ENCODE measurements at regions not wholly inside any gene's neighbourhood (a gene's known extent, or its start where the extent isn't known, plus 50 kb on each side); places are given as distances from the start of the nearest gene placed in this dataset.

- TF ChIP-seq Cebpa-rat (IDR thresholded peaks at IDR 0.05): no peak
- H3K9me3 ChIP-seq: peaks cover 18% of the 10 kb centered on the region
- no peak overlapping the region for H3K9ac ChIP-seq
- H3K27me3 ChIP-seq: no peaks in the 10 kb centered on the region
- H3K27ac ChIP-seq: no peak overlapping the region
- H4K20me1 ChIP-seq: no peaks in the 10 kb centered on the region
- H3K4me3 ChIP-seq: no peak overlapping the region
- H3K36me3 ChIP-seq: no peaks in the 10 kb centered on the region
- peaks cover 14% of the 10 kb centered on the region; the same call in 1 of the 2 replicates for H3K4me1 ChIP-seq
- H3K4me2 ChIP-seq: no peak overlapping the region
These were observed 343.2 kb upstream of the TNP1 start for GRCh38 chr2:217203086-217203485.

GRCh38 chr2:217199255-217199630, 339.4 kb upstream of the TNP1 start:
- Histone ChIP-seq H3K27ac (no peak overlapping the region), H3K4me1 (no peaks in the 10 kb centered on the region), H3K9me3 (peaks cover 12% of the 10 kb centered on the region), H3K36me3 (no peaks in the 10 kb centered on the region), H3K4me2 (no peak overlapping the region), H3K27me3 (no peaks in the 10 kb centered on the region), H3K4me3 (no peak overlapping the region), H4K20me1 (no peaks in the 10 kb centered on the region), H3K9ac (no peak overlapping the region)
- TF ChIP-seq Cebpa-rat (IDR thresholded peaks at IDR 0.05): no peak

- Histone ChIP-seq H3K4me3 (no peak overlapping the region), H3K9ac (no peak overlapping the region), H3K27ac (no peak overlapping the region), H3K4me1 (no peaks in the 10 kb centered on the region), H3K9me3 (no peaks in the 10 kb centered on the region; the same call in 1 of the 2 replicates), H3K4me2 (no peak overlapping the region), H3K36me3 (no peaks in the 10 kb centered on the region), H3K27me3 (no peaks in the 10 kb centered on the region), H4K20me1 (no peaks in the 10 kb centered on the region)
- TF ChIP-seq Cebpa-rat (IDR thresholded peaks at IDR 0.05): no peak
These were observed 336.0 kb upstream of the TNP1 start for GRCh38 chr2:217195658-217196446.

DNA sequence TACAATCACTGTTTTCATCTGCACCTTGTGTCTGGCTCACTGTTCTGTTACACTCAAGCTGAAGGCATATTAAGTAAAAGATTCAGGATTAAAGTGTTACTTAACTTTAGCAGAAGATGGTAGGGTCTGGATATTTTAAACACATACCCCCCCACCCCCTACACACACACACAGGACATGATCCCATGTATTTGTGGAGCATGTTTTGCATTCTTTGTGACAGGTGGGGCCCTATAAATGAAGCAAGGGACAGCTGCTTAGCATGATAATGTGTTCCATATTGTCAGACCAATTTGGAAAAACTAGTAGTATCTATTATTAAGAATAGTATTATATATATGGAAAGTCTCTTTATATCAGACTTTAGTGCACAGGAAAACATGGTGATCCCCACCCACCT, 335.2 kb upstream of the TNP1 start:
- H3K9ac ChIP-seq: no peak overlapping the region
- H3K27me3 ChIP-seq: no peaks in the 10 kb centered on the region
- no peak overlapping the region for H3K4me3 ChIP-seq
- no peaks in the 10 kb centered on the region; the same call in 1 of the 2 replicates for H3K9me3 ChIP-seq
- TF ChIP-seq Cebpa-rat (IDR thresholded peaks at IDR 0.05): no peak
- no peaks in the 10 kb centered on the region for H4K20me1 ChIP-seq
- H3K27ac ChIP-seq: no peak overlapping the region
- no peak overlapping the region for H3K4me2 ChIP-seq
- H3K4me1 ChIP-seq: no peaks in the 10 kb centered on the region
- H3K36me3 ChIP-seq: no peaks in the 10 kb centered on the region

GRCh38 chr2:217193431-217194340, 333.8 kb upstream of the TNP1 start:
- TF ChIP-seq Cebpa-rat (IDR thresholded peaks at IDR 0.05): no peak
- H3K36me3 ChIP-seq: no peaks in the 10 kb centered on the region
- no peak overlapping the region for H3K9ac ChIP-seq
- H3K27ac ChIP-seq: no peak overlapping the region
- no peaks in the 10 kb centered on the region for H4K20me1 ChIP-seq
- H3K4me3 ChIP-seq: no peak overlapping the region
- H3K4me1 ChIP-seq: no peaks in the 10 kb centered on the region
- H3K4me2 ChIP-seq: no peak overlapping the region
- H3K27me3 ChIP-seq: no peaks in the 10 kb centered on the region
- no peaks in the 10 kb centered on the region; the same call in 1 of the 2 replicates for H3K9me3 ChIP-seq

- Histone ChIP-seq H3K9ac (no peak overlapping the region), H3K4me1 (no peaks in the 10 kb centered on the region), H3K9me3 (no peaks in the 10 kb centered on the region; the same call in 1 of the 2 replicates), H4K20me1 (no peaks in the 10 kb centered on the region), H3K4me3 (no peak overlapping the region), H3K27me3 (no peaks in the 10 kb centered on the region), H3K36me3 (no peaks in the 10 kb centered on the region), H3K27ac (no peak overlapping the region), H3K4me2 (no peak overlapping the region)
- TF ChIP-seq Cebpa-rat (IDR thresholded peaks at IDR 0.05): no peak
These were observed 332.5 kb upstream of the TNP1 start for GRCh38 chr2:217192366-217192765.

- Histone ChIP-seq H3K4me1 (no peaks in the 10 kb centered on the region), H3K4me3 (no peak overlapping the region), H3K27me3 (no peaks in the 10 kb centered on the region), H3K9me3 (no peaks in the 10 kb centered on the region), H3K36me3 (no peaks in the 10 kb centered on the region), H4K20me1 (no peaks in the 10 kb centered on the region), H3K4me2 (no peak overlapping the region), H3K9ac (no peak overlapping the region), H3K27ac (no peak overlapping the region)
- TF ChIP-seq Cebpa-rat (IDR thresholded peaks at IDR 0.05): no peak
These were observed 329.9 kb upstream of the TNP1 start for GRCh38 chr2:217189747-217190146.

DNA sequence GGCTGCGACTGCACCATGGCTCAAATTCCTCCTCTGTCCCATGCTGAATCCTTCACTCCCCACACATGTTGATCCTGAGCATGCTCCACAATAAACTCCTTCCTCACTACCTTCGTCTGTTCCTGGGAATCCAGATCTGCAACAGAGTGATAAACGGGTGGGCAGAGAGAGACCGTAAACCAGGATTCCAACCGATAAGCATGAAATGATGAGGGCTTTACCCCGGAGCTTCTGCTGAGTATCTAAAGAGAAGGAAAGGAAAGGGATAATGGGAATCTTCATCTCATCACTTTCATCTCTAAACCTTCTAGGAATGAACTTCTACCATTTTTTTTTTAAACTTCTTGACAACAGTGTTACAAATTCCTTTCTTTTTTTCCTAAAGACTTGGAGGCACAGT, 329.3 kb upstream of the TNP1 start:
- Histone ChIP-seq H3K9me3 (no peaks in the 10 kb centered on the region), H3K4me1 (no peaks in the 10 kb centered on the region), H3K4me3 (no peak overlapping the region), H3K9ac (no peak overlapping the region), H3K27me3 (no peaks in the 10 kb centered on the region), H3K27ac (no peak overlapping the region), H3K4me2 (no peak overlapping the region), H4K20me1 (no peaks in the 10 kb centered on the region), H3K36me3 (no peaks in the 10 kb centered on the region)
- no peak for TF ChIP-seq Cebpa-rat (IDR thresholded peaks at IDR 0.05)

- Histone ChIP-seq H3K27me3 (no peaks in the 10 kb centered on the region), H3K4me3 (no peak overlapping the region), H3K9me3 (no peaks in the 10 kb centered on the region), H3K9ac (no peak overlapping the region), H3K4me1 (no peaks in the 10 kb centered on the region), H3K4me2 (no peak overlapping the region), H3K27ac (no peak overlapping the region), H4K20me1 (no peaks in the 10 kb centered on the region), H3K36me3 (no peaks in the 10 kb centered on the region)
- no peak for TF ChIP-seq Cebpa-rat (IDR thresholded peaks at IDR 0.05)
These were observed 326.9 kb upstream of the TNP1 start for GRCh38 chr2:217186668-217187159.

DNA sequence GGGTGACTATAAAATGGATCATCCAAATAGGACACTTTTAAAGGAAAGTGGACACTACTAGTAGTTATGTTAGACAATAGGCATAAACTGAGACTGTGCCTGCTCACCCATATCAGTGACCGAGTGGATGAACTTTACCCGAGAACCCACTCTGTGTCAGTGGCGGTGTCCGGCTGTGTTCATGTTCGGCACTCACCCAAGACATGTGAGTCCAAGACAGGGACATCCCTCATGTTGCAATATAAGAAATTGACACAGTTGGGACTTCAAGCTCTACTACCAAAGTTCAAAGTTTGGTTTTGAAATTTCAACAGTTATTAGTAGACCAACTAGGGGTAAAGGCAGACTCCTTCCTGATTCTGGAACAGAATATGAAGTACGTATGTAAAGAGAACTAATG, 326.3 kb upstream of the TNP1 start:
- H4K20me1 ChIP-seq: no peaks in the 10 kb centered on the region
- H3K4me2 ChIP-seq: no peak overlapping the region
- no peak overlapping the region for H3K9ac ChIP-seq
- H3K4me1 ChIP-seq: no peaks in the 10 kb centered on the region
- H3K36me3 ChIP-seq: no peaks in the 10 kb centered on the region
- no peak for TF ChIP-seq Cebpa-rat (IDR thresholded peaks at IDR 0.05)
- H3K27ac ChIP-seq: no peak overlapping the region
- no peaks in the 10 kb centered on the region for H3K27me3 ChIP-seq
- no peak overlapping the region for H3K4me3 ChIP-seq
- H3K9me3 ChIP-seq: no peaks in the 10 kb centered on the region
